GM19372 (cell line): ENCODE measurements at regions not wholly inside any gene's neighbourhood (a gene's known extent, or its start where the extent isn't known, plus 50 kb on each side); places are given as distances from the start of the nearest gene placed in this dataset.
"Not testable (repeated sequence)": the region's sequence is repeated elsewhere in the genome, so short reads cannot be mapped to it uniquely, and the experiment has no call there.

Source experiments
- ATAC-seq: cut with Tn5 transposase; IDR thresholded peaks from one replicate; pipeline ENCODE4 v1.9.1; 2021; ENCODE audit warnings: mild to moderate bottlenecking, low read depth, moderate library complexity; ENCODE audit not compliant: unreplicated experiment

- no peak for ATAC-seq
Measured at GRCh38 chr12:118536306-118536906, 160.1 kb downstream of the SUDS3 start.

GRCh38 chr12:118537481-118537917 is 161.1 kb downstream of the SUDS3 start:
- ATAC-seq = no peak

GRCh38 chr12:118541071-118541470 is 164.7 kb downstream of the SUDS3 start:
- ATAC-seq = no peak

DNA sequence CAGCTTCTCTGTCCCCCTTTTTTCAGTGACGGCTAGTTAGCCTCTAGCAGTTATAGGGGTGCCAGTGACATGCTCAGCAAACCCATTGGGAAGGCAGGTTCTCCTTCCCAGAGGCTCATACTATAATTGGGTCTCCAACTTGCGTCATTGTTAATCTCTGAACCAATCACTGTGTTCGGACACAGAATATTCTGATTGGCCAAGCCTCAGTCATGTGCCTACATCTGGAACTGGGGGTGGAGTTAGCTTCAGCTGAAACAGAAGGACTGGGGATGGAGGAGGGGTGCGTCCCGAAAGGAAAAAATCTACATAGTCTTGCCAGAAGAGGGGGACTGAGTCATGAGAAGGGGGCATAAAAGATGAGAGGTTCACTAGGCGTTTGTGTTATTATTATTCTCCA is 165.6 kb downstream of the SUDS3 start:
- ATAC-seq = no peak

DNA sequence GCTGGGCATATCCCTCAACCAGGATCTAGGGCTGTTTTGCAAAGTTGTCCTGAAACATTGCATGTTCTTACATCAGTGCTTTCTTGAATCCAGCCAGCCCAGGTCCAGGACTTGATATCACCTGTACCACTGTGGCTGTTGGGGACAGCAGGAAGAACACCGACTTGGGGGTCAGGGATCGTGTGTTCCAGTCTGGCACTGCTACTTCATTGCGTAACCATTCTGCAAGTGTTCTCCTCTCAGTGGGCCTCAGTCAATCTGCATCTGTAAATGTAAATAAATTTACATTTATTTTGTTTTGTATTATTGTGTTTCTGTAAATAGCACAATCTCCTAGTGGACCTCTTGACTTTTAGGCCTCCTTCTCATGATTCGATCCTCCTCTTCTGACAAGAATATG is 167.3 kb downstream of the SUDS3 start:
- ATAC-seq = no peak

DNA sequence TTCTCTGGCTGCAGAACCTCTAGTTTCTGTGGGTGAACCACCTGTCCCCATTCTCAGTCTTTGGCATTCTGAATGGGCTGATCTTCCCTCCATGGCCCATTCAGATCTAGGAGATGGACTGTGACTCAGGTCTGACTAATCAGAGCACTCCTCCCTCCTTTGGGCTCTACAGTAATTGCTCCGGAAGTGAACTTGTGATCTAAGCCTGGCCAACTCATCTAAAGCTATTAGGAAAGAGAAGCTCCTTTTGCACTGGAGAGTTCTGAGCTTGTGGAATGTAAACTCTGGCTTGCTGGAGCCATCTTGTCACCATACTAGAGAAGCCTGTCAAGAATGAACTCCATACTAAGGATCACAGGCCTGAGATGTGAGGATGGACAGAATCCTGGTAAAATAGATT is 168.2 kb downstream of the SUDS3 start:
- ATAC-seq = no peak

GRCh38 chr12:118547606-118548005 is 171.3 kb downstream of the SUDS3 start:
- not testable (repeated sequence) for ATAC-seq

- ATAC-seq = no peak
Measured at GRCh38 chr12:118548887-118549509, 172.6 kb downstream of the SUDS3 start.

DNA sequence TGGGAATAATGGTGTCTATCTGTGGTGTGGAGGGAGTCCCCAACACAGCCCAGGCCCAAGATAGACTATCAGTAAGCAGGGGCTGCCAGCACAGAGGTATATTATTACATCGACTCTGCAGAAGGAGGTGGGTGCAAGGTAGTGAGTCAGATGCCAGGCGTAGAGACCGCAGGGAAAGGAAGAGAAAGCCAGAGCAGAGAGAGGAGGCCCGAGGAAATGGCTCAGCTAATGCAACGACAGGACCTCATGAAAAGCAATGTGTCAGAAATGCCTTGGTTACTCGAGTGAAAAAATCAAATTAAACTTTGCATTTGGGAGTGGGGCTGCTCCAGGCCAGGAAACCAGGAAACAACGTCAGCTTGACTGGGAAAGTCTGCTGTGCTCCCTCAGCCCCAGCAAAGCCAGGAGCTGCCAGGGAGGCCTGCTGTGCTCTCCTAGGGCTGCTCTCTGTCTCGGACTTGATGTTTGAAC is 173.2 kb downstream of the SUDS3 start:
- ATAC-seq = no peak

GRCh38 chr12:118553856-118554504 is 177.6 kb downstream of the SUDS3 start:
- no peak for ATAC-seq

- ATAC-seq = no peak
Measured at GRCh38 chr12:118558941-118559340, 182.6 kb downstream of the SUDS3 start.

DNA sequence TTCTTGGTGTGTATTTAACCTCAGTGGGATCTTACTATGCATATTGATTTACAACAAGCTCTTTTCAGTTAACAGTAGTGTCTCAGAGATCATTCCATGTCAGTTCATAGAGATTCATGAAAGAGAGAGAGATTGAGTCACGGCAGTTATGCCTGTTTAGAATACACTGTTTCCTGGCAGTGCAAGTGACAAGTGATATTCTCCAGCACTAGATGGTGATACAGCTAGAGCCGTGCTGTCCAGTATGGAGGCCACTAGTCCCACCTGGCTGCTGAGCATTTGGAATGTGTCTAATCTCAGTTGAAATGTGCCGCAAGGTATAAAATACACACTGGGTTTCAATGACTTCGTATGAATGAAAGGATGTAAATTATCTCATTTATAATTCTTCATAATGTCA is 184.4 kb downstream of the SUDS3 start:
- ATAC-seq = no peak

GRCh38 chr12:118571730-118572129 is 195.4 kb downstream of the SUDS3 start:
- ATAC-seq = no peak

DNA sequence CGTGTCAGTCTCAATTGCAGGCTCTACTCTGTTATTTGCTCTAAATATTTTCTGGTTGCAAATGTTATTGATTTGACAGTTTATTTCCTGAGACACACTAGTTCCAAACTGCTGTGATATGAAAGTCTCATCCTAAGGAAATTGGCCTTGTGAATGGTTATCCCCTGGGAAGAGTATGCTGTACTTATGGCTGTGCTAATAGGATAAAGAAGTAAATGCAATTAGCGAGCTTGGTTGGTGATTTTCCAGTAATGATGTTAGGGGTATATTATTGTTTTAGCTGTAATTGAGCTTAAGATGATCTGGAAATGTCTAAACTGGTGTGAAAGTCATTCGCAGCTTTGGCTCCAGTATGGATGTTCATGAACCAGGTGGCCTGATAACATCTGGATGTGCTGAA is 197.9 kb downstream of the SUDS3 start:
- no peak for ATAC-seq

- ATAC-seq = no peak
Measured at GRCh38 chr12:118575730-118576129, 199.4 kb downstream of the SUDS3 start.

GRCh38 chr12:118581371-118581770 is 205.0 kb downstream of the SUDS3 start:
- ATAC-seq = no peak

DNA sequence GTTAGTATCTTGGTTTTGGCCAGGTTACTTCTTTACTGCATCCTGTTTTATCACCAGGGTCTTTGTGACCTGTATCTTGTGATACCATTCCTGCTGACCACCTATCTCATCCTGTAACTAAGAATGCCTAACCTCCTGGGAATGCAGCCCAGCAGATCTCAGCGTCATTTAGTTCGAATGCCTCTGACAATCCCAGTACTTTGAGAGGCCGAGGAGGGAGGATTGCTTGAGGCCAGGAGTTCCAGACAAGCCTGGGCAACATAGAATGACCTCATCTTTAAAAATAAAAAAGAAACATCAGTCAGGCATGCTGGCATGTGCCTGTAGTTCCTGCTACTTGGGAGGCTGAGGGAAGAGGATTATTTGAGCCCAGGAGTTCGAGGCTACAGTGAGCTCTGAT is 206.5 kb downstream of the SUDS3 start:
- no peak for ATAC-seq

DNA sequence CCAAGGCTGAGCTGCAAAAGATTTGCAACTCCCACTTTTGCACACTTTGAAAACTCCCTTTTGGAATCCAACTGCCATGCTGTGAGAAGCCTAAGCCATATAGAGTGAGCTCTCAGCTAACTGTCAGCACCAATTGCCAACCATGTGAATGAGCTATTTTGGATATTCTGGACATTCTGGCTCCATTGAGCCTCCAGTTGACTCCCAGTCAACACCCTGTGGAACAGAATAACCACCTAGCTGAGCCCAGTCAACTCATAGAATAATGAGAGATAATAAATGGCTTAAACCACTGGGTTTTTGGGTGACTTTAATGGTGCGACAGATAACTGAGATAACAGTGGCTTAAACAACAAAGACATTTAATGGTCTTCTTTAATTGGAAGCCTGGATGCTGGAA is 210.1 kb downstream of the SUDS3 start:
- ATAC-seq = no peak

- ATAC-seq = no peak
Measured at GRCh38 chr12:118589162-118589561, 212.8 kb downstream of the SUDS3 start.

- ATAC-seq = no peak
Measured at GRCh38 chr12:118590406-118591150, 214.2 kb downstream of the SUDS3 start.
